Breast epithelium (tissue), 3 donors: ENCODE measurements at regions not wholly inside any gene's neighbourhood (a gene's known extent, or its start where the extent isn't known, plus 50 kb on each side); places are given as distances from the start of the nearest gene placed in this dataset.

Source experiments
- POLR2A ChIP-seq: fragments of 450-650 bp; IDR thresholded peaks from one replicate; pipeline ENCODE4 v1.6.1; 2016; ENCODE audit warnings: antibody characterized with exemption, mild to moderate bottlenecking, moderate library complexity
- POLR2AphosphoS5 ChIP-seq, 3 donors: sonication (generic); formaldehyde crosslinking; IDR thresholded peaks; one replicate each; pipeline ENCODE4 v1.6.1; 2017; ENCODE audit warnings: antibody characterized with exemption in 3 of 3
- TF ChIP-seq, protein P1 (sequence below), 3 donors: fragments of 450-650 bp; IDR thresholded peaks; one replicate each; pipeline ENCODE4 v1.5.1; 2016 to 2017; ENCODE audit warnings: antibody characterized with exemption in 3 of 3, mild to moderate bottlenecking in 3 of 3, moderate library complexity in 3 of 3

DNA sequence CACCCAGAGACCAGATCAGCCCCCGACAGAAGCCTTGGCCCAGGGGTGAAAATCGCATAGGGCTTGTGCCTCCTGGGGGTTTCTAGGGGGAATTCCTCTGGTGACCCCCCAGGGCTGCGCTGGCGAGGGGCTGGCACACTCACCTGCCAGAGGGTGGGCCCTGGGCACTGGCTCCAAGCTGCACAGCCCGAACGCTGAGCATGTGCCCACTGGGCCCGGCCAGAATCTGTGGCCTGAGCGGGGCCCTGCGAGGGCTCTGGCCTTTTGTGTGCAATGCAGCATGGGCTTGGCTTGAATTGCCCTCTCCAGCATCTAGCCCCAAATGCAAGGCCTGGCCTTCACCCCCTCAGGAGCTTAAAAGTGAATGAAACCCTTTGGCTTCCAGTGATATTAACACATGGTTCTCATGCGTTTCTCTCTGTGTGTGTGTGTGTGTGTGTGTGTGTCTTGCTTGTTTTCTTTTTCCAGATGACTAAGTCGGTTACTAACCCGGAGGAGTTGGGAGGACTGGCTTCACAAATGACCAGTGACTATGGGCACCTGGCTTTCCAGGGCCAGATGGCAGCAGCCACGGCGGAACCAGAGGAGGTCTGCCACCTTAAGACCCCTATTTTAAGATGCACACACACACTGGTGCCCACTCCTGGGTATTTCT, 259.1 kb upstream of the TPM1 start:
- TF ChIP-seq, protein P1, sequence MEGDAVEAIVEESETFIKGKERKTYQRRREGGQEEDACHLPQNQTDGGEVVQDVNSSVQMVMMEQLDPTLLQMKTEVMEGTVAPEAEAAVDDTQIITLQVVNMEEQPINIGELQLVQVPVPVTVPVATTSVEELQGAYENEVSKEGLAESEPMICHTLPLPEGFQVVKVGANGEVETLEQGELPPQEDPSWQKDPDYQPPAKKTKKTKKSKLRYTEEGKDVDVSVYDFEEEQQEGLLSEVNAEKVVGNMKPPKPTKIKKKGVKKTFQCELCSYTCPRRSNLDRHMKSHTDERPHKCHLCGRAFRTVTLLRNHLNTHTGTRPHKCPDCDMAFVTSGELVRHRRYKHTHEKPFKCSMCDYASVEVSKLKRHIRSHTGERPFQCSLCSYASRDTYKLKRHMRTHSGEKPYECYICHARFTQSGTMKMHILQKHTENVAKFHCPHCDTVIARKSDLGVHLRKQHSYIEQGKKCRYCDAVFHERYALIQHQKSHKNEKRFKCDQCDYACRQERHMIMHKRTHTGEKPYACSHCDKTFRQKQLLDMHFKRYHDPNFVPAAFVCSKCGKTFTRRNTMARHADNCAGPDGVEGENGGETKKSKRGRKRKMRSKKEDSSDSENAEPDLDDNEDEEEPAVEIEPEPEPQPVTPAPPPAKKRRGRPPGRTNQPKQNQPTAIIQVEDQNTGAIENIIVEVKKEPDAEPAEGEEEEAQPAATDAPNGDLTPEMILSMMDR (IDR thresholded peaks at IDR 0.05), result no peak
- TF ChIP-seq POLR2A, result no peak
- no peak for TF ChIP-seq POLR2AphosphoS5 (IDR thresholded peaks at IDR 0.05)
